ENCODE measurements at regions not wholly inside any gene's neighbourhood (a gene's known extent, or its start where the extent isn't known, plus 50 kb on each side); places are given as distances from the start of the nearest gene placed in this dataset.
"Not testable (repeated sequence)": the region's sequence is repeated elsewhere in the genome, so short reads cannot be mapped to it uniquely, and the experiment has no call there.

- no peak for DNase-seq (ENCODE audit: low read depth, low spot score)
These were observed 745.7 kb downstream of the FAM181B start for GRCh38 chr11:81987829-81988472.

- no peak for DNase-seq (ENCODE audit: low read depth, low spot score)
These were observed 747.0 kb downstream of the FAM181B start for GRCh38 chr11:81986556-81987161.

- no peak for DNase-seq (ENCODE audit: low read depth, low spot score)
These were observed 754.2 kb downstream of the FAM181B start for GRCh38 chr11:81979448-81979847.

- no peak for DNase-seq (ENCODE audit: low read depth, low spot score)
These were observed 758.3 kb downstream of the FAM181B start for GRCh38 chr11:81975261-81975900.

GRCh38 chr11:81970886-81971285, 762.8 kb downstream of the FAM181B start:
- no peak for DNase-seq (ENCODE audit: low read depth, low spot score)

- DNase-seq (ENCODE audit: low read depth, low spot score) = no peak
These were observed 766.4 kb downstream of the FAM181B start for GRCh38 chr11:81967242-81967641.

- DNase-seq (ENCODE audit: low read depth, low spot score) = no peak
These were observed 767.3 kb downstream of the FAM181B start for GRCh38 chr11:81966340-81966739.

GRCh38 chr11:81963018-81963417, 770.6 kb downstream of the FAM181B start:
- no peak for DNase-seq (ENCODE audit: low read depth, low spot score)

GRCh38 chr11:81960443-81960842, 773.2 kb downstream of the FAM181B start:
- no peak for DNase-seq (ENCODE audit: low read depth, low spot score)

GRCh38 chr11:81959341-81959740, 774.3 kb downstream of the FAM181B start:
- no peak for DNase-seq (ENCODE audit: low read depth, low spot score)

- DNase-seq (ENCODE audit: low read depth, low spot score) = not testable (repeated sequence)
These were observed 779.4 kb downstream of the FAM181B start for GRCh38 chr11:81954301-81954700.

- DNase-seq (ENCODE audit: low read depth, low spot score) = no peak
These were observed 786.8 kb downstream of the FAM181B start for GRCh38 chr11:81946831-81947230.

GRCh38 chr11:81942646-81943045, 791.0 kb downstream of the FAM181B start:
- no peak for DNase-seq (ENCODE audit: low read depth, low spot score)

GRCh38 chr11:81941998-81942397, 791.7 kb downstream of the FAM181B start:
- DNase-seq (ENCODE audit: low read depth, low spot score) = no peak

- no peak for DNase-seq (ENCODE audit: low read depth, low spot score)
These were observed 801.4 kb downstream of the FAM181B start for GRCh38 chr11:81932303-81932702.

- DNase-seq (ENCODE audit: low read depth, low spot score) = no peak
These were observed 813.5 kb downstream of the FAM181B start for GRCh38 chr11:81920205-81920604.

GRCh38 chr11:81916451-81916850, 817.2 kb downstream of the FAM181B start:
- DNase-seq (ENCODE audit: low read depth, low spot score) = no peak

- DNase-seq (ENCODE audit: low read depth, low spot score) = no peak
These were observed 818.6 kb downstream of the FAM181B start for GRCh38 chr11:81915045-81915444.

GRCh38 chr11:81913793-81914192, 819.9 kb downstream of the FAM181B start:
- DNase-seq (ENCODE audit: low read depth, low spot score) = no peak

- DNase-seq (ENCODE audit: low read depth, low spot score) = no peak
These were observed 825.7 kb downstream of the FAM181B start for GRCh38 chr11:81907996-81908395.

- DNase-seq (ENCODE audit: low read depth, low spot score) = no peak
These were observed 834.5 kb downstream of the FAM181B start for GRCh38 chr11:81899156-81899555.

- DNase-seq (ENCODE audit: low read depth, low spot score) = no peak
These were observed 836.0 kb downstream of the FAM181B start for GRCh38 chr11:81897639-81898038.

- DNase-seq (ENCODE audit: low read depth, low spot score) = no peak
These were observed 838.4 kb downstream of the FAM181B start for GRCh38 chr11:81895258-81895657.

All from smooth muscle cell of the brain vasculature (primary cell).